ENCODE measurements at regions not wholly inside any gene's neighbourhood (a gene's known extent, or its start where the extent isn't known, plus 50 kb on each side); places are given as distances from the start of the nearest gene placed in this dataset.

GRCh38 chr2:120470041-120470965 lies 124.4 kb downstream of the INHBB start:
- no peak for TF ChIP-seq CTCF (IDR thresholded peaks at IDR 0.05; ENCODE audit: borderline replicate concordance, extremely low read depth, insufficient read depth)
- intact Hi-C loops (cut with DNase I): no loop called here
- DNase-seq: peak in 2 of 5 donors; percentile 17 to 79
- no peak overlapping the region for H3K9ac ChIP-seq (ENCODE audit: low read length in 3 of 3)
- no peak overlapping the region for H3K4me3 ChIP-seq (ENCODE audit: low read length in 3 of 3)
- no peaks in the 10 kb centered on the region for H3K36me3 ChIP-seq (ENCODE audit: control insufficient read depth in 2 of 3, insufficient read depth in 3 of 3, low read length in 3 of 3)
- no peak overlapping the region for H3K27ac ChIP-seq (ENCODE audit: low read depth in 2 of 2, low read length in 2 of 2)
- H3K27me3 ChIP-seq (ENCODE audit: control insufficient read depth, insufficient read depth, low read length): no peaks in the 10 kb centered on the region
- no peak for FAIRE-seq
- H3K4me1 ChIP-seq (ENCODE audit: control insufficient read depth in 2 of 3, insufficient read depth in 2 of 3, low read depth in 1 of 3, low read length in 3 of 3): no peaks in the 10 kb centered on the region
- peaks cover 0 to 9% (median 0%) of the 10 kb centered on the region in 3 donors for H3K9me3 ChIP-seq (ENCODE audit: control insufficient read depth in 2 of 3, insufficient read depth in 1 of 3, low read length in 3 of 3)

GRCh38 chr2:120471166-120471565 lies 125.2 kb downstream of the INHBB start:
- DNase-seq (peak in 1 of 5 donors; percentile 11), FAIRE-seq (no peak)
- TF ChIP-seq CTCF (IDR thresholded peaks at IDR 0.05; ENCODE audit: borderline replicate concordance, extremely low read depth, insufficient read depth): no peak
- H3K4me3 ChIP-seq (ENCODE audit: low read length in 3 of 3): no peak overlapping the region
- H3K36me3 ChIP-seq (ENCODE audit: control insufficient read depth in 2 of 3, insufficient read depth in 3 of 3, low read length in 3 of 3): no peaks in the 10 kb centered on the region
- no peaks in the 10 kb centered on the region for H3K27me3 ChIP-seq (ENCODE audit: control insufficient read depth, insufficient read depth, low read length)
- H3K27ac ChIP-seq (ENCODE audit: low read depth in 2 of 2, low read length in 2 of 2): no peak overlapping the region
- H3K4me1 ChIP-seq (ENCODE audit: control insufficient read depth in 2 of 3, insufficient read depth in 2 of 3, low read depth in 1 of 3, low read length in 3 of 3): no peaks in the 10 kb centered on the region
- peaks cover 0 to 9% (median 0%) of the 10 kb centered on the region in 3 donors for H3K9me3 ChIP-seq (ENCODE audit: control insufficient read depth in 2 of 3, insufficient read depth in 1 of 3, low read length in 3 of 3)
- intact Hi-C loops (cut with DNase I): no loop called here
- no peak overlapping the region for H3K9ac ChIP-seq (ENCODE audit: low read length in 3 of 3)

- H3K9ac ChIP-seq (ENCODE audit: low read length in 3 of 3): no peak overlapping the region
- no peak for FAIRE-seq
- intact Hi-C loops (cut with DNase I): no loop called here
- no peaks in the 10 kb centered on the region for H3K27me3 ChIP-seq (ENCODE audit: control insufficient read depth, insufficient read depth, low read length)
- H3K36me3 ChIP-seq (ENCODE audit: control insufficient read depth in 2 of 3, insufficient read depth in 3 of 3, low read length in 3 of 3): no peaks in the 10 kb centered on the region
- H3K9me3 ChIP-seq (ENCODE audit: control insufficient read depth in 2 of 3, insufficient read depth in 1 of 3, low read length in 3 of 3): peaks cover 0 to 9% (median 0%) of the 10 kb centered on the region in 3 donors
- DNase-seq: peak in 1 of 5 donors; percentile 13
- no peak overlapping the region for H3K27ac ChIP-seq (ENCODE audit: low read depth in 2 of 2, low read length in 2 of 2)
- no peak overlapping the region for H3K4me3 ChIP-seq (ENCODE audit: low read length in 3 of 3)
- TF ChIP-seq CTCF (IDR thresholded peaks at IDR 0.05; ENCODE audit: borderline replicate concordance, extremely low read depth, insufficient read depth): no peak
- H3K4me1 ChIP-seq (ENCODE audit: control insufficient read depth in 2 of 3, insufficient read depth in 2 of 3, low read depth in 1 of 3, low read length in 3 of 3): no peaks in the 10 kb centered on the region
Observed at GRCh38 chr2:120472031-120472430, 126.1 kb downstream of the INHBB start.

Data from kidney (tissue), 13 donors.